HG02970 (cell line): ENCODE measurements at regions not wholly inside any gene's neighbourhood (a gene's known extent, or its start where the extent isn't known, plus 50 kb on each side); places are given as distances from the start of the nearest gene placed in this dataset.
"Not testable (repeated sequence)": the region's sequence is repeated elsewhere in the genome, so short reads cannot be mapped to it uniquely, and the experiment has no call there.

Experiments
- ATAC-seq: cut with Tn5 transposase; IDR thresholded peaks from one replicate; pipeline ENCODE4 v1.9.1; 2021; ENCODE audit warnings: mild to moderate bottlenecking, moderate library complexity, moderate number of reproducible peaks; ENCODE audit not compliant: unreplicated experiment, low FRiP score

DNA sequence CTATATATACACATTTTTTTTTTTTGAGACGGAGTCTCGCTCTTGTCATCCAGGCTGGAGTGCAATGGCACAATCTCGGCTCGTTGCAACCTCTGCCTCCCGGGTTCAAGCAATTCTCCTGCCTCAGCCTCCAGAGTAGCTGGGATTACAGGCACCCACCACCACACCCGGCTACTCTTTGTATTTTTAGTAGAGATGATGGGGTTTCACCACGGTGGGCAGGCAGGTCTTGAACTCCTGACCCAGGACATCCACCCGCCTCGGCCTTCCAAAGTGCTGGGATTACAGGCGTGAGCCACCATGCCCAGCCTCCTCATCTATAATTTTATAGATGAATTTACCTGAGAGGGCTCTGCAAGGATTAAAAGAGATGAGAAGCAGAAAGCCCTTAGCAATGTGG is 274.0 kb downstream of the FAM43A start:
- not testable (repeated sequence) for ATAC-seq

DNA sequence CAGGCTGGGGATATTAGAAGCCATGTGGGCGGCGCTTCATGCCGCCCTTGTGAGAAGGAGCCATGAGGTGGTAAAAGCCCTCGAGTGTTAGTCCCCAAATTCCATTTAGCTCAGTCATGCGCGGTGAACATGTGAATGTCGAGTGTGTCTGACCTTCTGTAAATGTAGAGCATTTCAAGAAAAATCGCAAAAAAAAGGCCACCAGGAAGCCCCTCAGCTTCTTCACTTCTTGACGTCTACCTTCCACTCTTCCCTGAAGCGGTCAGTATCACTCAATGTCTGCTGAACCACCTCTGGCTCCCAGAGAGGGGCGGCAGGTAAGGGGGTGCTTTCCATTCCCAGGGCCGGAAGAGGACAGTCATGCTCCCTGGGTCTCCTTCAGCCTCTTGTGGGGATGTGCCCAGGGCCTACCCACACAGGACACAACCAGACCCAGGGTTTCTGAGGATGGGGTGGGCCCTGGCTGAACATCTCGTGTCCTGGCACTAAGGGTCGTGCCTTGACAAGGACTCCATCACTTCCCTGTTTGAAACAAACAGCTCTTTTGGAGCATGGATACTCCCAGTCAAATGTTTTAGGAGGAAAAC is 274.9 kb downstream of the FAM43A start:
- no peak for ATAC-seq

DNA sequence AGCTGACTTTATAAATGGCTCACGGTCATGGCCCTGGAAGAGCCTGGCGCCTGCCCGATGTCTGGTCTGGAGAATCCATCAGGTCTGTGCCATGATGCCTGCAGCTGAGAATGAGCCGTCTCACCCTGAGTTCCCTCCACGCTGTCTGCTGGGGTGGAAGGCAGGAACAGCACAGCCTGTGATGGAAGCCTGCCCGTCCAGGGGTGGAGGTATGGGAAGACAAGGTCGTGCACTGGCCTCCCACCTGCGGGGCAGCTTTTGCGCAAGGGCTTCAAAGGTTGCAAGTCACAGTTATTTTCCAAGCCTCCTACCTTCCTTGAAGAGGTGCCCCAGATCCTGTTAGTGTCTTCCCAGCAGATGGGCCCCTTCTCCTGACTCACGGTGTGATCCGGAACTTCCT is 275.5 kb downstream of the FAM43A start:
- ATAC-seq: no peak

DNA sequence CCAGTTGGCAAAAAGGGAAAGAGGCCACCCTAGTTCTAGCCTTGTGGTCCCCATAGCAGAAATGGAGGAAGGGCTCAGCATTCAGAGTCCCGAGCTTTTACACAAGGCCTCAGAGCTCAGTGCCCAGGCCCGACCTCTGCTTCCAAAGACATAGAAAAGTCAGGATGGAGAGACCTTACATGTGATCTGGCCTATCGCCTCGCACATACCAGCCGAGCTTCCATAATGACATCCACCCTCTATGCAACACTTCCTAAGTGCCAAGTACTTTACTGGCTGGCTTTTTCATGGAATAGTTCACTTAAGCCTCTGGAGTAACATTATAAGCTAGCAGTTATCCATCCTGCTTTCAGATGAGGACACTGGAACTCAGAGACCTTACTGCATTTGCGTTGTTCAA is 275.9 kb downstream of the FAM43A start:
- ATAC-seq: no peak

- ATAC-seq: no peak
Measured at GRCh38 chr3:194962056-194962455, 276.4 kb downstream of the FAM43A start.

DNA sequence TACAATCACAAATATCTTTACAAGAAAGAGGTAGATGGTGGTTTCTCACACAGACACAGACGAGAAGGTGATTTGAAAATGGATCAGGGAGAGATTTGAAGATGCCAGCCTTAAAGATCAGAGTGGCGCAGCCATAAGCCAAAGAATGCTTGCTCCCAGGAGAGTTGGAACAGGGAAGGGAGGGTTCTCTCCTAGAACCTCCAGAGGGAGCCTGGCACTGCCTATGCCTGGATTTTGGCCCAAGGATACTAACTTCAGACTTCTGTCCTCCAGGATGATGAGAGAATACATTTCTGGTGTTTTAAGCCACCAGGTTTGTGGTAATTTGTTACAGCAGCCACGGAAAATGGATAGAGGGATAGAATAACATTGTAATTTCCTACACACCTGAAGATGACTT is 279.1 kb downstream of the FAM43A start:
- no peak for ATAC-seq

DNA sequence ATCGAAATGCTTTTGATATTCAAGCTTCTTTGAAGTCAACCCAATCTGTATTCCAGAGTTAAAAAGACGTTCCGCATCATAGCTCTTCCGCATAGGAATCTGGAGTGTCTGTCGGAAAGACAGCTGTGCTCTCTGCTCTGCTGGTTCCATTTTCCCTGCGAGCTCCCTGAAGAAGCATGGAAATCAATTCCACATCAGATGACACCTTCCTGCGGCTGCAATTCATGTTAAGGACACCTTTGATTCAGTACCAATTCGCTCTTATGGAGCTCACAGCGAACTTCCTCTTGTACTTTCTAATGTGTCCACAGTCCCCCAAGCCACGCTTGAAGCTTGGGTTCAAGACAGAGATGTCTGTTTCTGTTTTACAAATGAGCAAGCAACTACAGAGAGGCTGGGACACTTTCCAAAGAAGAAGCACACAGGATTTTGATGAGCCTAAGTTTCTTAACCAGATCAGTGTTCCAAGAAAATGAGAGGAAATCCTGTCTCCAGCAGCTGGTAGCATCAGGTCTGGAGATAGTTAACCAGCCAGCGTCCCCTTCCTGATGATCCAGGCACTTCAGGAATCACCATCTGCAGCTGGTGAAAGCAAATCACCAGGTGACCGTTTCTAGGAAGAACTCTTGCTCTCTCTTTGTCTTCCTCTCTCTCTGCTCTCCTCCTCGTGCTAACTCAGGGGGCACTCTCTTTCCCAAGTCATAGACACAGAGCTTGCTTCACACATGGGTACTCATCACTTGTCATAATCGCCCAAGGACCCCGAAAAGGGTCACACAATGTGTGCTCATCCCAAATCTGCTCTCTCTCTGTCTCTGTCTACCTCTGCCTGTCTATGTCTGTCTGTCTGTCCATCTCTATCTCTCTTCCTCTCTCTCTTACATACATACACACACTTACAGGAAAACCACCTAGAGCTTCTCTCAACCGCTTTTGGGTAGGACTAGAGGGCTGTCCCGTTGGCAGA is 281.8 kb downstream of the FAM43A start:
- no peak for ATAC-seq

- no peak for ATAC-seq
Measured at GRCh38 chr3:194970066-194970465, 284.4 kb downstream of the FAM43A start.

DNA sequence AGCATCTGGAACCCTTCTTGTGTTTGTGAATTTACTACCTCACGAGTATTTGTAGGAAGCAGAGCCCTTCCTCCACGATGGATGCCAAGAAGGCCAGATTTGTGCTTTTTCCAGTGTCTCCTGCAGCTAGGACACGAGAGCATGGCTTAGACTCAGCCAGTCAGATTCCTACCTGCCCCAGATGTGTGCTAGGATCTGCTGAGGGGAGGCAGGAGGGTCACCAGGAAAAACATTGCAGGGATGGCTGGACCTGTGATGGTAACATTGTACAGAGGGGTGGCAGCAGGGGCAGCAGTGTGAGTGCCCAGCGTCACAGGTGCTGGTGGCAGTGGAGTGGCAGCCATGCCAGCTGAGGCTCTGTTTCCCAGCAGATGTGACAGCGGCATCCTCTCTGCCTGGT is 285.3 kb downstream of the FAM43A start:
- ATAC-seq: no peak

GRCh38 chr3:194971965-194972364 is 286.3 kb downstream of the FAM43A start:
- ATAC-seq: no peak

DNA sequence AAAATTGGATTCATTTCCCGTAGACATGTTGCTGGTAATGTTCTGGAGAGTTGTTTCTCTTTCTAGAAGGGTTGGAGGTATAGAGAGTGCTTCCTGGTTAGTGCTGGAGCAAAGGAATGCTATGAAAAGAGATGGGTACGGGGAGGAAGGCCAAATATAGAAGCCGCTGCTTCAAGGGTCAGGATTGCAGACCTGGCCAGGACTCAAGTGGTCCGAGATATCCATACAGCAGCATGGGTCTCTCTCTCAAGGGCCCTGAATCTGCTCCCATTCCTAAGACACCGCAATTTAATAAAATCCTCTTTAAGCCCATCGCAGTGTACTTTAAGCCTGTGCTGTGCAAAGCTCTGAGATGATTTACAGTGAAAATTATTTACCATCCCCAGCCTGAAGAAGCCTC is 287.0 kb downstream of the FAM43A start:
- ATAC-seq: no peak

DNA sequence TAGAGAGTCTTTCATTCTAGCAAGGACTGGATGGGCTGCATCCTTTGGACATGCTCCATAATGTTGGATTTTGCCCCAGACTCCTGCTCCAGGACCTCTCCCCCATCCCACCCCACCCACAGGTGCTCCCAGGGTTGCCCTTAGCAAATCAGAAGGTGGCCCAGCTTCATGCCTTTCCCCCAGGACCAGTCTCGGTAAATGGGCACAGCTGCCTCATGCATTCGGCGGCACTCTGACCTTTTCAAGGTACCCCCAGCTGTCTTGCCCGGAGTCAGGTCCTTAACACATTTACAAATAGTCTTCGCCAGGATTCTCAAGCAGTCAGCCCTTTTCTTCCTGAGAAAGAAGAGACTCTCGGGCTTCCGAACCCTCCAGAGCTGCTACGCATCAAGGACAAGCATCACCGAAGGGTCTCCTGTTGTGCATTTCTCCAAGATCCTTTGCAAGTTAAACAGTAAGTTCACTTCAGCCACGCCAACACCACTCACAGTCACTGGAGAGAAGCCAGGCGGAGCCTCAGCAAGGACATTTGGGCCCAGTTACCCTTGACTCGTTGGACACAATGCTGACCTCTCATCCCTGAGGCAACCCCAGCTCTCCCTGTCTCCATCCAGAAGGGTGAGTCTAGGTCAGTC is 287.8 kb downstream of the FAM43A start:
- no peak for ATAC-seq

GRCh38 chr3:194974468-194975135 is 288.9 kb downstream of the FAM43A start:
- ATAC-seq: no peak

- ATAC-seq: no peak
Measured at GRCh38 chr3:194976049-194976451, 290.4 kb downstream of the FAM43A start.

- ATAC-seq: no peak
Measured at GRCh38 chr3:194976874-194977273, 291.2 kb downstream of the FAM43A start.

DNA sequence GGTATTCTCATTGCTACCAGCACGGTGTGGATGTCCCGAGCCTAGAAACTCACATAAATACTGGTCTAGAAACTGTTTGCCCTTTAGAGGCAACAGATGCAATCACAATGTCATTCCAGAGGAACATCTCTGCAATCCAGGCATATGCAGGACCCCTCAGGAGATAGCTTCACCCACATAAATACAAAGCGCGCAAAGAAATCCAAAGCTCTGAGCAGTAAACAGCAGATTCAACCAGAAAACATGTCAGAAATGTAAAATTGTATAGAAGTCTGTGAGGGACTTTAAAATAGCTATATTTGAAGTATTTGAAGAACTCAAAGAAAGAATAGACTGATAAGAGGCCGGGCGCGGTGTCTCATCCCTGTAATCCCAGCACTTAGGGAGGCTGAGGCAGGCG is 291.7 kb downstream of the FAM43A start:
- ATAC-seq: no peak

DNA sequence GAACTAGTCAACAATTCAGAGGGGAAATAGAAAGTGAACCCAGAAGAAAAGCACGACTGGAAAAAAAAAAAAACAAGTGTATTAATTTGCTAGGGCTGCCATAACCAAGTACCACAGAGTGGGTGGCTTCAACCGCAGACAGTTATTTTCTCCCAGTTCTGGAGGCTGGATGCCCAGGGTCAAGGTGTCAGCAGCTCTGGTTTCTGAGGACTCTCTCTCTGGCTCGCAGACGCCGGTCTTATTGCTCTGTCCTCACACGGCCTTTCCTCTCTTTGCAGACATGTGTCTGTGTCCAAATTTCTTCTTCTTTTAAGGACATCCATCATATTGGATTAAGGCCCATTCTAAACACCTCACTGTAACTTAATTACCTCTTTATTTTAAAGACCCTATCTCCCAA is 291.8 kb downstream of the XXYLT1 start:
- no peak for ATAC-seq

DNA sequence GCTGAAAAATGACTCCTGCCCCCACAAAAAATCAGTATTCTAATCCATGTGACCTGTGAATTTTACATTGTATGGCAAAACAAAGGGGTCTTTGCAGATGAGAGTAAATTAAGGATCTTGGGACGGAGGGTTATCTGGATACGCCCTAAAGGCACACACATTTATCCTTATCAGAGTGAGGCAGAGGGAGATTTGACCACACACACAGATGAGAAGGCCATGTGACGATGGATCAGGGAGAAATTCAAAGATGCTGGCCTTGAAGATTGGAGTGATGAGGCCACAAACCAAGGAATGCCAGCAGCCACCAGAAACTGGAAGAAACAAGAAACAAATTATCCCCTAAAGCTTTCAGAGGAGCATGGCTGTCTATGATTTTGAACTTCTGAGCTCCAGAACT is 288.5 kb downstream of the XXYLT1 start:
- no peak for ATAC-seq

- no peak for ATAC-seq
Measured at GRCh38 chr3:194983121-194983520, 287.8 kb downstream of the XXYLT1 start.

DNA sequence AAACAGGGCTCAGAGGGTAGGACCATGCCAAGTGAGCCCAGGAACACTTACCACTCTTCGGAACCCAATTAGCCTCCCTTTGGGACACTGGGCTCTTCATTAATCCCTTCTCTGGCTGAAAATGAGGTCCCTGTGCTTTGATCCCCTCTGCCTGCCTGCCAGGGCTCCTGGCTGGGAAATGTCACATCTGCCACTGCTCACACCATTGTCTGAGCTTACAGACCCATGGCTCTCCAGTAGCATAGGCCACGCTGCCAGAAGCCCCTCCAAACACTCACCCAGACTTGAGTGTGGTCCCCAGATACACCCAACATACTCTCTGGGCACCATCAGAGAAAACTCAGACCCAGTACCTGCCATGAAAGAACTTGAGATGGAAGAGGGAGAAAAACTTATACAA is 287.3 kb downstream of the XXYLT1 start:
- ATAC-seq: no peak

DNA sequence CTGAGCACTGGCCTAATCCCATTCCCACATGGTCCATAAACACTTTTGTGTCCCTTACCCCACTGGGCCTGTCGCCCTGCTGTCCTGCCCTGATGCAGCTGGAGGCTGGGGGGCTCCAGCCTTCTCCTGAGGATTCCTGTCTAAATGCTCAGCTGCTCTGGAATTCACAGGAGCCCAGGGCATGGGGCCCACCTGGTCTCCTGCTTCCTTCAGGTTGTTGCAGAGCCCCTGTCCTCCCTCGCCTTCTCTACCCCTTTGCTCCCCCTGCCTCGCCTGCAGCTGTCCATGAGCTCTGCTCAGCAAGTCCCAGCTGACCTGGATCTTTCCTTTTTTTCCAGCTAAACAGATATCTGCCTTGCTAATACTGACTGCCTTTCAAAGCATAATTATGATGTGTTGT is 286.9 kb downstream of the XXYLT1 start:
- ATAC-seq: no peak
